ENCODE measurements at regions not wholly inside any gene's neighbourhood (a gene's known extent, or its start where the extent isn't known, plus 50 kb on each side); places are given as distances from the start of the nearest gene placed in this dataset.

- no peak for TF ChIP-seq FOXA1 (IDR thresholded peaks at IDR 0.05)
- TF ChIP-seq HDGF (IDR thresholded peaks at IDR 0.05; ENCODE audit: borderline replicate concordance) = no peak
- no peak for TF ChIP-seq L3MBTL2 (conservative IDR thresholded peaks at IDR 0.05)
- CTCF ChIA-PET = no interaction called here
- POLR2A ChIA-PET = no interaction called here
- DNase-seq (ENCODE audit: extremely low spot score) = no peak
Measured at GRCh38 chr3:110101361-110101760, 764.0 kb upstream of the DPPA4 start.

GRCh38 chr3:110106805-110107204 lies 769.5 kb upstream of the DPPA4 start:
- TF ChIP-seq CTBP1 (IDR thresholded peaks at IDR 0.05; ENCODE audit: borderline replicate concordance) = no peak
- TF ChIP-seq FOXM1 (IDR thresholded peaks at IDR 0.05; ENCODE audit: borderline replicate concordance) = no peak
- TF ChIP-seq ELF4 (IDR thresholded peaks at IDR 0.05) = no peak
- no peak for TF ChIP-seq ZNF384 (IDR thresholded peaks at IDR 0.05)
- no peak for TF ChIP-seq HDGF (IDR thresholded peaks at IDR 0.05; ENCODE audit: borderline replicate concordance)
- no peak for TF ChIP-seq ARNT (IDR thresholded peaks at IDR 0.05)
- no peak for TF ChIP-seq FOXA1 (IDR thresholded peaks at IDR 0.05)
- TF ChIP-seq SUZ12 (IDR thresholded peaks at IDR 0.05) = no peak
- CTCF ChIA-PET = no interaction called here
- POLR2A ChIA-PET = no interaction called here
- no peak for DNase-seq (ENCODE audit: extremely low spot score)

- no peak for TF ChIP-seq NFRKB (IDR thresholded peaks at IDR 0.05)
- no peak for TF ChIP-seq SUZ12 (IDR thresholded peaks at IDR 0.05)
- TF ChIP-seq PKNOX1 (IDR thresholded peaks at IDR 0.05) = no peak
- TF ChIP-seq ZNF384 (IDR thresholded peaks at IDR 0.05) = no peak
- no peak for TF ChIP-seq HDGF (IDR thresholded peaks at IDR 0.05; ENCODE audit: borderline replicate concordance)
- TF ChIP-seq L3MBTL2 (conservative IDR thresholded peaks at IDR 0.05) = no peak
- TF ChIP-seq ELF4 (IDR thresholded peaks at IDR 0.05) = no peak
- no peak for TF ChIP-seq ARNT (IDR thresholded peaks at IDR 0.05)
- DNase-seq (ENCODE audit: extremely low spot score) = no peak
- CTCF ChIA-PET = interaction anchor here (0.5 kb wide), 1 partner anchor 63 kb away, joined by 4 read pairs; no protein-coding TSS in a partner anchor
- POLR2A ChIA-PET = no interaction called here
Measured at GRCh38 chr3:110123946-110124345, 786.6 kb upstream of the DPPA4 start.

- ChIA-PET POLR2A (no interaction called here), CTCF (no interaction called here)
- DNase-seq (ENCODE audit: extremely low spot score) = no peak
- TF ChIP-seq SUZ12 (IDR thresholded peaks at IDR 0.05) (no peak), NFRKB (IDR thresholded peaks at IDR 0.05) (no peak), FOXA1 (IDR thresholded peaks at IDR 0.05) (no peak), ZNF384 (IDR thresholded peaks at IDR 0.05) (no peak), FOXK2 (IDR thresholded peaks at IDR 0.05) (no peak), ELF4 (IDR thresholded peaks at IDR 0.05) (no peak), TARDBP (IDR thresholded peaks at IDR 0.05) (no peak), HDGF (IDR thresholded peaks at IDR 0.05; ENCODE audit: borderline replicate concordance) (no peak), L3MBTL2 (conservative IDR thresholded peaks at IDR 0.05) (no peak), PKNOX1 (IDR thresholded peaks at IDR 0.05) (no peak), ARNT (IDR thresholded peaks at IDR 0.05) (no peak), FOXM1 (IDR thresholded peaks at IDR 0.05; ENCODE audit: borderline replicate concordance) (no peak), SP1 (IDR thresholded peaks at IDR 0.05) (no peak), LEF1 (IDR thresholded peaks at IDR 0.05; ENCODE audit: borderline replicate concordance) (no peak), BHLHE40 (IDR thresholded peaks at IDR 0.05; ENCODE audit: borderline replicate concordance) (no peak), CTBP1 (IDR thresholded peaks at IDR 0.05; ENCODE audit: borderline replicate concordance) (no peak)
Measured at GRCh38 chr3:110126065-110126464, 788.7 kb upstream of the DPPA4 start.

- ChIA-PET CTCF (no interaction called here), POLR2A (no interaction called here)
- TF ChIP-seq FOXA1 (IDR thresholded peaks at IDR 0.05) = no peak
- TF ChIP-seq PKNOX1 (IDR thresholded peaks at IDR 0.05) = no peak
- no peak for TF ChIP-seq NFRKB (IDR thresholded peaks at IDR 0.05)
- no peak for TF ChIP-seq FOXM1 (IDR thresholded peaks at IDR 0.05; ENCODE audit: borderline replicate concordance)
- TF ChIP-seq FOXK2 (IDR thresholded peaks at IDR 0.05) = no peak
- no peak for TF ChIP-seq SUZ12 (IDR thresholded peaks at IDR 0.05)
- TF ChIP-seq BHLHE40 (IDR thresholded peaks at IDR 0.05; ENCODE audit: borderline replicate concordance) = no peak
- no peak for TF ChIP-seq CTBP1 (IDR thresholded peaks at IDR 0.05; ENCODE audit: borderline replicate concordance)
- no peak for TF ChIP-seq ELF4 (IDR thresholded peaks at IDR 0.05)
- TF ChIP-seq ZNF384 (IDR thresholded peaks at IDR 0.05) = no peak
- TF ChIP-seq L3MBTL2 (conservative IDR thresholded peaks at IDR 0.05) = no peak
- DNase-seq (ENCODE audit: extremely low spot score) = no peak
Measured at GRCh38 chr3:110133971-110134370, 796.6 kb upstream of the DPPA4 start.

- CTCF ChIA-PET = no interaction called here
- TF ChIP-seq CTBP1 (IDR thresholded peaks at IDR 0.05; ENCODE audit: borderline replicate concordance) (no peak), SP1 (IDR thresholded peaks at IDR 0.05) (no peak), TARDBP (IDR thresholded peaks at IDR 0.05) (no peak), LEF1 (IDR thresholded peaks at IDR 0.05; ENCODE audit: borderline replicate concordance) (no peak), ARNT (IDR thresholded peaks at IDR 0.05) (no peak), ZNF384 (IDR thresholded peaks at IDR 0.05) (no peak), HDGF (IDR thresholded peaks at IDR 0.05; ENCODE audit: borderline replicate concordance) (no peak), L3MBTL2 (conservative IDR thresholded peaks at IDR 0.05) (no peak), NFRKB (IDR thresholded peaks at IDR 0.05) (no peak), BHLHE40 (IDR thresholded peaks at IDR 0.05; ENCODE audit: borderline replicate concordance) (no peak), ELF4 (IDR thresholded peaks at IDR 0.05) (no peak), FOXM1 (IDR thresholded peaks at IDR 0.05; ENCODE audit: borderline replicate concordance) (no peak)
- POLR2A ChIA-PET = no interaction called here
Measured at GRCh38 chr3:110139048-110139447, 801.7 kb upstream of the DPPA4 start.

GRCh38 chr3:110139821-110140220 lies 802.5 kb upstream of the DPPA4 start:
- ChIA-PET CTCF (no interaction called here), POLR2A (no interaction called here)
- TF ChIP-seq HDGF (IDR thresholded peaks at IDR 0.05; ENCODE audit: borderline replicate concordance) (no peak), L3MBTL2 (conservative IDR thresholded peaks at IDR 0.05) (no peak), ELF4 (IDR thresholded peaks at IDR 0.05) (no peak), LEF1 (IDR thresholded peaks at IDR 0.05; ENCODE audit: borderline replicate concordance) (no peak), FOXA1 (IDR thresholded peaks at IDR 0.05) (no peak), FOXK2 (IDR thresholded peaks at IDR 0.05) (no peak), TARDBP (IDR thresholded peaks at IDR 0.05) (no peak), BHLHE40 (IDR thresholded peaks at IDR 0.05; ENCODE audit: borderline replicate concordance) (no peak), ARNT (IDR thresholded peaks at IDR 0.05) (no peak), PKNOX1 (IDR thresholded peaks at IDR 0.05) (no peak), SP1 (IDR thresholded peaks at IDR 0.05) (no peak), FOXM1 (IDR thresholded peaks at IDR 0.05; ENCODE audit: borderline replicate concordance) (no peak), SUZ12 (IDR thresholded peaks at IDR 0.05) (no peak), ZNF384 (IDR thresholded peaks at IDR 0.05) (no peak), NFRKB (IDR thresholded peaks at IDR 0.05) (no peak), CTBP1 (IDR thresholded peaks at IDR 0.05; ENCODE audit: borderline replicate concordance) (no peak)
- no peak for DNase-seq (ENCODE audit: extremely low spot score)

More at GRCh38 chr3:110139048-110139447, 801.7 kb upstream of the DPPA4 start:
- no peak for DNase-seq (ENCODE audit: extremely low spot score)

Data from HEK293T (cell line).